MCF 10A (cell line): ENCODE measurements at regions not wholly inside any gene's neighbourhood (a gene's known extent, or its start where the extent isn't known, plus 50 kb on each side); places are given as distances from the start of the nearest gene placed in this dataset.

Experiments used
- BruUV-seq: library from RNA; stranded (reverse); fragments of 400-500 nt; replicated peaks from 2 replicates; lab custom pipeline; 2021; lab: Mats Ljungman, UMichigan
- CTCF ChIA-PET: fragments of 300-600 bp; sonication (Branson Sonifier 250); formaldehyde crosslinking; extraction: SDS; loops from one replicate; lab custom pipeline; 2021; ENCODE audit warnings: antibody characterized with exemption, inconsistent platforms; lab: Yijun Ruan, JAX
- POLR2A ChIA-PET: fragments of 300-600, 350-650 bp; sonication (Branson Sonifier 250); formaldehyde crosslinking; extraction: SDS; loops from one replicate; lab custom pipeline; 2020; ENCODE audit warnings: antibody characterized with exemption, inconsistent platforms; lab: Yijun Ruan, JAX
- DNase-seq: peaks from one replicate; pipeline ENCODE4 v3.0.0-alpha.2; 2018; ENCODE audit not compliant: unreplicated experiment
- H3K27ac Mint-ChIP-seq: one replicate; pipeline ENCODE4 v1.8.0; 2022; ENCODE audit warnings: mild to moderate bottlenecking, low read depth, mixed read lengths; ENCODE audit not compliant: unreplicated experiment
- H3K27me3 Mint-ChIP-seq: one replicate; pipeline ENCODE4 v1.8.0; 2022; ENCODE audit warnings: mixed read lengths; ENCODE audit not compliant: insufficient read depth, unreplicated experiment
- H3K36me3 Mint-ChIP-seq: one replicate; pipeline ENCODE4 v1.8.0; 2022; ENCODE audit warnings: mild to moderate bottlenecking, moderate library complexity, mixed read lengths; ENCODE audit not compliant: insufficient read depth, unreplicated experiment
- H3K4me1 Mint-ChIP-seq: one replicate; pipeline ENCODE4 v1.8.0; 2022; ENCODE audit warnings: mixed read lengths; ENCODE audit not compliant: insufficient read depth, unreplicated experiment
- H3K4me3 Mint-ChIP-seq: one replicate; pipeline ENCODE4 v1.8.0; 2022; ENCODE audit warnings: mild to moderate bottlenecking, moderate library complexity, mixed read lengths; ENCODE audit not compliant: unreplicated experiment
- H3K9me3 Mint-ChIP-seq: one replicate; pipeline ENCODE4 v1.8.0; 2022; ENCODE audit warnings: mixed read lengths; ENCODE audit not compliant: unreplicated experiment
- intact Hi-C: fragments of 100-400 bp; cut with micrococcal nuclease; formaldehyde crosslinking; loops from 2 replicates; pipeline ENCODE4 v1.14.1; 2022
- TF ChIP-seq, protein P1 (sequence below): fragments of 200-600 bp; IDR thresholded peaks from one replicate; pipeline ENCODE4 v1.8.0; 2022; ENCODE audit warnings: antibody characterized with exemption, mild to moderate bottlenecking; ENCODE audit not compliant: unreplicated experiment

DNA sequence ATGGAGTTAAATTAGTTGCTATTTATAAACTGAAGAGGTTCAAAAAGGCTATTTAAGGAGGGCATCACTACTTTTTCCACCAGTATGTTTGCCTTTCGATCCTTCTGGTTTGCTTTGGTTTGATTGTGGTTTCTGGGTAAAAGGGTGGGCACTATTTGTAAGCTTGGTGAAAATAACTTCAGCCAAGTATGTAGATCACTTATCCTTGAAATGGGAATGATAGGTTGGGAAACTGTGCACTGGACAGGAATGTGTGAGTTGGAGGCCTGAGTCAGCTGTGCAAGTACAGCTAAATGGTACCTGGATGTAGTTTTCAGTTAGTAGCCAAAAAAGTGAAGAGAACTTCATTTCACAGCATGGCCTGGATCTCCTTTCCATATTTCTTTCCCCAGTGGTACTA lies 466.2 kb downstream of the ENC1 start:
- Mint-ChIP-seq H3K4me1 (no peaks in the 10 kb centered on the region), H3K27me3 (no peaks in the 10 kb centered on the region), H3K4me3 (no peak overlapping the region), H3K9me3 (no peaks in the 10 kb centered on the region), H3K27ac (no peak overlapping the region), H3K36me3 (no peaks in the 10 kb centered on the region)
- TF ChIP-seq, protein P1, sequence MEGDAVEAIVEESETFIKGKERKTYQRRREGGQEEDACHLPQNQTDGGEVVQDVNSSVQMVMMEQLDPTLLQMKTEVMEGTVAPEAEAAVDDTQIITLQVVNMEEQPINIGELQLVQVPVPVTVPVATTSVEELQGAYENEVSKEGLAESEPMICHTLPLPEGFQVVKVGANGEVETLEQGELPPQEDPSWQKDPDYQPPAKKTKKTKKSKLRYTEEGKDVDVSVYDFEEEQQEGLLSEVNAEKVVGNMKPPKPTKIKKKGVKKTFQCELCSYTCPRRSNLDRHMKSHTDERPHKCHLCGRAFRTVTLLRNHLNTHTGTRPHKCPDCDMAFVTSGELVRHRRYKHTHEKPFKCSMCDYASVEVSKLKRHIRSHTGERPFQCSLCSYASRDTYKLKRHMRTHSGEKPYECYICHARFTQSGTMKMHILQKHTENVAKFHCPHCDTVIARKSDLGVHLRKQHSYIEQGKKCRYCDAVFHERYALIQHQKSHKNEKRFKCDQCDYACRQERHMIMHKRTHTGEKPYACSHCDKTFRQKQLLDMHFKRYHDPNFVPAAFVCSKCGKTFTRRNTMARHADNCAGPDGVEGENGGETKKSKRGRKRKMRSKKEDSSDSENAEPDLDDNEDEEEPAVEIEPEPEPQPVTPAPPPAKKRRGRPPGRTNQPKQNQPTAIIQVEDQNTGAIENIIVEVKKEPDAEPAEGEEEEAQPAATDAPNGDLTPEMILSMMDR = no peak
- DNase-seq = no peak
- intact Hi-C loops = no loop called here
- no TSS peak for BruUV-seq
- ChIA-PET CTCF (interaction anchor here (0.5 to 1.6 kb wide), 3 partner anchors 11 to 958 kb away, joined by 3 to 4 read pairs (median 4); no protein-coding TSS in a partner anchor), POLR2A (interaction anchor here (0.8 kb wide), 1 partner anchor 165 kb away, joined by 3 read pairs; no protein-coding TSS in a partner anchor)

GRCh38 chr5:74173665-74174064 lies 466.9 kb downstream of the ENC1 start:
- CTCF ChIA-PET = interaction anchor here (1.0 kb wide), 1 partner anchor 10 kb away, joined by 4 read pairs; no protein-coding TSS in a partner anchor
- Mint-ChIP-seq H3K4me3 (no peak overlapping the region), H3K36me3 (no peaks in the 10 kb centered on the region), H3K9me3 (no peaks in the 10 kb centered on the region), H3K27ac (no peak overlapping the region), H3K4me1 (no peaks in the 10 kb centered on the region), H3K27me3 (no peaks in the 10 kb centered on the region)
- no peak for DNase-seq
- TF ChIP-seq, protein P1 = no peak
- no TSS peak for BruUV-seq
- intact Hi-C loops = no loop called here
- POLR2A ChIA-PET = interaction anchor here (0.8 kb wide), 1 partner anchor 164 kb away, joined by 3 read pairs; no protein-coding TSS in a partner anchor

DNA sequence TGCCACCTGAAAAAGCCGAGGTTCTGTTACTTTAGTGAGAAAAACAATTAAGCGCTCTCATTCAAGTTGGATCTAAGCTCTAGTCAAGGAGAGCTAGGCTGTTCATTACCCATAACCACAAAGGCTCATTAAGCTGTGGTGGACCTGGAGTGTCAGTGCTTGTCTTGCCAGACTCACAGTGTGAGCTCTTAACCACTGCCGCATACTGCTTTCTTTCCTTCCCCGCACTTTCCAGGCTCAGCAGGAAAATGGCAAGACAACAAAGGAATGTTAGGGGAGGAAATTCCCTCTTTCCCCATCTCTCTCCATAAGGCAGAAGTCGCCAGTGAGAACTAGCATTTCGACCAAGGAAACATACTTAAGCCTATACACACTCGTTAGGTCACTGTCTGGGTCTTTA lies 467.3 kb downstream of the ENC1 start:
- Mint-ChIP-seq H3K4me1 (no peaks in the 10 kb centered on the region), H3K36me3 (no peaks in the 10 kb centered on the region), H3K9me3 (no peaks in the 10 kb centered on the region), H3K27me3 (no peaks in the 10 kb centered on the region), H3K4me3 (no peak overlapping the region), H3K27ac (no peak overlapping the region)
- TF ChIP-seq, protein P1 = no peak
- no TSS peak for BruUV-seq
- DNase-seq = no peak
- POLR2A ChIA-PET = no interaction called here
- intact Hi-C loops = no loop called here
- CTCF ChIA-PET = interaction anchor here (0.8 kb wide), 1 partner anchor 15 kb away, joined by 4 read pairs; no protein-coding TSS in a partner anchor

DNA sequence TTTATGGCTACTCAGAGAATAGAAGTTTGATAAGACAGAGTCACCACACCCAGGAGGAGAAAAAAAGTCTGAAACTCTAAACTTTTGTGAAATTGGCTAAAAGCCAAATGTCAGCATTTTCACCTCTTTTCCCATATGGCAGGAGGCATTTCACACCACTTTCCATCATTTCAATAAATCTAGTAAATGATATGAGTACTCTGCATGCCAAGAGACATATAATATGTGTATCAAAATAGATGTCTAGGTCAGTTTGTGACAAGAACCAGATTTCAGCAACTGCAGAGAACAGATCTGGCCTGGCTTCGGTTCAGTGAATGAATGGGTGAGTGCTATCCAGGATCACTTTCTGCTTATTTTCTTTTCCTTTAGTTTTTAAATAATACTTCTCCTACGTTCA lies 470.8 kb downstream of the ENC1 start:
- Mint-ChIP-seq H3K4me3 (no peak overlapping the region), H3K36me3 (peaks cover 7% of the 10 kb centered on the region), H3K4me1 (peaks cover 6% of the 10 kb centered on the region), H3K9me3 (no peaks in the 10 kb centered on the region), H3K27ac (no peak overlapping the region), H3K27me3 (no peaks in the 10 kb centered on the region)
- ChIA-PET POLR2A (no interaction called here), CTCF (interaction anchor here (1.2 kb wide), 1 partner anchor 13 kb away, joined by 3 read pairs; no protein-coding TSS in a partner anchor)
- TF ChIP-seq, protein P1 = no peak
- BruUV-seq = no TSS peak
- no peak for DNase-seq
- intact Hi-C loops = no loop called here
